ENCODE measurements at regions not wholly inside any gene's neighbourhood (a gene's known extent, or its start where the extent isn't known, plus 50 kb on each side); places are given as distances from the start of the nearest gene placed in this dataset.

DNA sequence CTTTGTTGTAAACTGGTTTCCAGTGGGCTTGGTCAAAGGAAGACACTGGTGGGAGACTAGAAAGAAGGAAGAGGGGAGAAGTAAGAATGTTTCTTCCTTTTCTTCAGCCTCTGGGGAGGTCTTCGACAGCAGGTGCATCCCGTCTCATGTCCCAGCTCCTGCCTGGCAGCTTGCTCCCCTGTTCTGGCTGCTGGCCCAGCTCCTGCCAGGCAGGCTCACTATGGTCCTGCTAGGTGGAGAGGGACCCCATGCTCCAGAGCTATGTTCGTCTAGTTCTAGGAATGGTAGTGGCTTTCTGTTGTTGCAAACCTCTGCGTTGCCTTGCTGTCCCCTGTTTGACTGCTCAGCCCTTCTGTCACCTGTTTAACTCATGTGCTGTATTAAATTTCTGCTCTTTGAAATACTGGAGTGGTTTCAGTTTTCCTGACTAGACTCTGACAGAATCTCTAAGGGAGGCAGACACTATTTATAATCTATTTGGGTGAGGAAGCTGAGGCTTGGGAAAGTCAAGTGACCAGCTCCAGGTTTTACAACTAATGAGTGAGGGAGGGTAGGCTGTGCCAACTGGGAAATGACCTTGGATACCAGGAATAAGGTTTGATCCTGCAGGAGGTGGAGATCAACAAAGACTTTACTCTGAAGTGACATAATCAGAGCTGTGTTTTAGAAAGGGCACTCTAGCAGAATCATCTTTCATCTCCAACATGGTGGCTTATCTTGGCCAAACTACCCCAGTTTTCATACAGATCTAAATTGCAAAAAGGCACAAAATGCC, 94.7 kb upstream of the DDHD1 start:
- TF ChIP-seq, protein P1, sequence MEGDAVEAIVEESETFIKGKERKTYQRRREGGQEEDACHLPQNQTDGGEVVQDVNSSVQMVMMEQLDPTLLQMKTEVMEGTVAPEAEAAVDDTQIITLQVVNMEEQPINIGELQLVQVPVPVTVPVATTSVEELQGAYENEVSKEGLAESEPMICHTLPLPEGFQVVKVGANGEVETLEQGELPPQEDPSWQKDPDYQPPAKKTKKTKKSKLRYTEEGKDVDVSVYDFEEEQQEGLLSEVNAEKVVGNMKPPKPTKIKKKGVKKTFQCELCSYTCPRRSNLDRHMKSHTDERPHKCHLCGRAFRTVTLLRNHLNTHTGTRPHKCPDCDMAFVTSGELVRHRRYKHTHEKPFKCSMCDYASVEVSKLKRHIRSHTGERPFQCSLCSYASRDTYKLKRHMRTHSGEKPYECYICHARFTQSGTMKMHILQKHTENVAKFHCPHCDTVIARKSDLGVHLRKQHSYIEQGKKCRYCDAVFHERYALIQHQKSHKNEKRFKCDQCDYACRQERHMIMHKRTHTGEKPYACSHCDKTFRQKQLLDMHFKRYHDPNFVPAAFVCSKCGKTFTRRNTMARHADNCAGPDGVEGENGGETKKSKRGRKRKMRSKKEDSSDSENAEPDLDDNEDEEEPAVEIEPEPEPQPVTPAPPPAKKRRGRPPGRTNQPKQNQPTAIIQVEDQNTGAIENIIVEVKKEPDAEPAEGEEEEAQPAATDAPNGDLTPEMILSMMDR (IDR thresholded peaks at IDR 0.05 in 2 of 3, conservative IDR thresholded peaks at IDR 0.05 in 1 of 3; ENCODE audit: insufficient read depth in 2 of 3, low read depth in 1 of 3, low read length in 3 of 3) = no peak
- TF ChIP-seq EZH2 (IDR thresholded peaks at IDR 0.05; ENCODE audit: borderline replicate concordance, low read depth, low read length) = no peak
- no peak for TF ChIP-seq RBM17 (IDR thresholded peaks at IDR 0.05; ENCODE audit: borderline replicate concordance, low read depth, low read length)
- TF ChIP-seq MTF1 (CRISPR knock-in tag; IDR thresholded peaks at IDR 0.05; ENCODE audit: borderline replicate concordance) = no peak
- TF ChIP-seq POLR2A (conservative IDR thresholded peaks at IDR 0.05) = no peak
- no peak for TF ChIP-seq BHLHE40 (IDR thresholded peaks at IDR 0.05; ENCODE audit: low read length)
- no peak for TF ChIP-seq ZBTB17 (CRISPR knock-in tag; IDR thresholded peaks at IDR 0.05)
- no peak for TF ChIP-seq ZNF121 (CRISPR knock-in tag; conservative IDR thresholded peaks at IDR 0.05)
- no peak for TF ChIP-seq ZNF263 (CRISPR knock-in tag; IDR thresholded peaks at IDR 0.05; ENCODE audit: borderline replicate concordance)
- TF ChIP-seq CHD2 (IDR thresholded peaks at IDR 0.05; ENCODE audit: low read depth, low read length) = no peak
- no peak for TF ChIP-seq ARNT (IDR thresholded peaks at IDR 0.05)
- TF ChIP-seq DACH1 (IDR thresholded peaks at IDR 0.05; ENCODE audit: partially characterized antibody) = no peak
- TF ChIP-seq ZSCAN32 (CRISPR knock-in tag; IDR thresholded peaks at IDR 0.05) = no peak
- TF ChIP-seq FUS (optimal IDR thresholded peaks at IDR 0.05; ENCODE audit: low read depth, low read length) = no peak
